CD4-positive, alpha-beta T cell treated with Interleukin-17A for 1 hour (primary cell): ENCODE measurements at regions not wholly inside any gene's neighbourhood (a gene's known extent, or its start where the extent isn't known, plus 50 kb on each side); places are given as distances from the start of the nearest gene placed in this dataset.
"Not testable (repeated sequence)": the region's sequence is repeated elsewhere in the genome, so short reads cannot be mapped to it uniquely, and the experiment has no call there.

Experiments
- DNase-seq: peaks from one replicate; pipeline ENCODE4 v3.0.0-alpha.2; 2020

DNA sequence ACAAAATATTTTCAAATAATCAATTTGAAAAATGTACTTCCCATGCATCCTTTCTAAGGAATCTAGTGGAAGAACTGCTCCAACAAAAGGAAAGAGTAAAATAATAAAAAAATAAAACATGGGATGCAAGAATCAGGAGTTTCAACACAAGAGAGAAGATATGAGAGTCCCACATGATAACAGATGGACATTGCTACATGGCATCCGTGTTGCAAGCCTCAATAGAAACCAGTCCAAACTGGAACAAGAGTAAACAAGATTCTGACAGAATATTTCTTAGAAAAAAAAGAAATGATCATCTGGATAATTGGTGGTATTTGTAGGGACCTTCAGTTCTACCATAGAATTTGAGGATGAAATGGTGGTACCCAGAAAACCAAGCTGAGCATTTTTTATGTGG is 186.8 kb downstream of the FRK start:
- DNase-seq: no peak

DNA sequence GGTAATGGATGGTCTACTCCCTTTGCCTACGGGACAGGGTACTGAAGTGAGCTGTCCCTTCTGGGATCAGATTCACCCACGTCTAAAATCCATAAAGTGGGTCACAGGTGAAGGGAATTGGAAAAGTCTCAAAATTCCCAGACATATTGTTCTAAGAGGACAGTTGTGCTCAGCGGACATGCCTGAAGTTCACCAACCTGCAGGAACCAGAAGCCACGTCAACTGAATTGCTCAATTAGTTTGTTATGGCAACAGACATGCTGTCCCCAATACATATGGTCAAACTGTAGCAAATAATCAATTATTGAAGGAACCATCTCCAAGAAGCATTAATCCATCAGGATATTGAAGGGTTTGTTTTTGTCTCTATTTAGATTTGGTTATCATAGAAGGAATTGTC is 190.2 kb downstream of the FRK start:
- DNase-seq: no peak

DNA sequence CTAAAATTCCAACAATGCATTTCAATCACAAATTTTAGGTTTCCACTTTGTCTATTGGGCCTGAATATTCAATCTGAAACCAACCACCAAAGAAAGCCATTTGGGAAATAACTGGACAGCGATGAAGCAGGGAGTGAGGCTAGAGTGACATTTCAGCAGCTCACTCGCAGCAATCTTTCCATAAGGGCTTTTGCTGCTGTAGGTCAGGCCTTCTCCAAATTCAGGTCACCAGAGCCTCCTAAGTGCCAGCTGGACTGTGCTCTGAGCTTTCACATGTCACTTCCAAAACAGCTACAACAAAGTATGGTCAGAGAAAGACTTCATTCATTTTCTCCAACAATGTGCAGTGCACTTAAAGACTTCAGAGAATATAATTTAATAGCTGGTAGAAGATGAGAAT is 194.8 kb downstream of the FRK start:
- no peak for DNase-seq

DNA sequence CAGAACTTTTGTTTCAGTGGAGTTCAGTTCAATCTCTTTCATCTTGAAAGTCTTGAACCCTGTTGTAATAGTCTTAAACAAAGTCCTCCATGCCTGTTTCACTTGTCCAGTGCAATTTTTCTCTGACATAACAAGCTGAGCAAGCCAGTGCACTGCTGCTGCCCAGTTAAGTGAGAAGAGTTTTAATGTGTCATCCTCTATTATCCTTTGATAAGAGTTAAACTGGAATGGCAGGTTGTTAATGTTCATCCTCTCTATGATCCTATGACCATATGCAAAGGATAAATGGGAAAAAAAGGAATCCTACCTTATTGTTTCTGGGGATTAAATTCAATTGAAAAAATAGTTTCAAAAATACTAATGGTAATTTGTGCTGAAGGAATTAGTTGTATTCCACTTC is 197.5 kb downstream of the FRK start:
- DNase-seq: no peak

DNA sequence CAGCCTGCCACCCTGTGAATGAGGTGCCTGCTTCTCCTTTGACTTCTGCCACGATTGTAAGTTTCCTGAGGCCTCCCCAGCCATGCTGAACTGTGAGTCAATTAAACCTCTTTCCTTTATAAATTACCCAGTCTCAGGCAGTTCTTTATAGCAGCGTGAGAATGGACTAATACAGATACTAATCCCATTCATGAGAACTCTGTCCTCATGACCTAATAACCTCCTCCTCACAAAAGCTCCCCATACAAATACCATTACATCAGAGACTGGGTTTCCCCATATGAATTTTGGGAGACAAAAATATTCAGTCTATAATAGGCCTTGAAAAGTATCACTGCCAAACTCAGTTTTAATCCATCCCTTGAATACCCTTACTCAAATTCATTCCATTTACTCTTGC is 199.0 kb downstream of the FRK start:
- DNase-seq: not testable (repeated sequence)

DNA sequence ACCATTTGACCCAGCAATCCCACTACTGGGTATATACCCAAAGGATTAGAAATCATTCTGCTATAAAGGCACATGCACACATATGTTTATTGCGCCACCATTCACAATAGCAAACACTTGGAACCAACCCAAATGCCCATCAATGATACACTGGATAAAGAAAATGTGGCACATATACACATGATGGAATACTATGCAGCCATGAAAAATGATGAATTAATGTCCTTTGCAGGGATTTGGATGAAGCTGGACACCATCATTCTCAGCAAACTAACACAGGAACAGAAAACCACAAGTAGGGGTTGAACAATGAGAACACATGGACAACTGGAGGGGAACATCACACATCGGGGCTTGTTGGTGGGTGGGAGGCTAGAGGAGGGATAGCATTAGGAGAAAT is 201.1 kb downstream of the FRK start:
- not testable (repeated sequence) for DNase-seq

DNA sequence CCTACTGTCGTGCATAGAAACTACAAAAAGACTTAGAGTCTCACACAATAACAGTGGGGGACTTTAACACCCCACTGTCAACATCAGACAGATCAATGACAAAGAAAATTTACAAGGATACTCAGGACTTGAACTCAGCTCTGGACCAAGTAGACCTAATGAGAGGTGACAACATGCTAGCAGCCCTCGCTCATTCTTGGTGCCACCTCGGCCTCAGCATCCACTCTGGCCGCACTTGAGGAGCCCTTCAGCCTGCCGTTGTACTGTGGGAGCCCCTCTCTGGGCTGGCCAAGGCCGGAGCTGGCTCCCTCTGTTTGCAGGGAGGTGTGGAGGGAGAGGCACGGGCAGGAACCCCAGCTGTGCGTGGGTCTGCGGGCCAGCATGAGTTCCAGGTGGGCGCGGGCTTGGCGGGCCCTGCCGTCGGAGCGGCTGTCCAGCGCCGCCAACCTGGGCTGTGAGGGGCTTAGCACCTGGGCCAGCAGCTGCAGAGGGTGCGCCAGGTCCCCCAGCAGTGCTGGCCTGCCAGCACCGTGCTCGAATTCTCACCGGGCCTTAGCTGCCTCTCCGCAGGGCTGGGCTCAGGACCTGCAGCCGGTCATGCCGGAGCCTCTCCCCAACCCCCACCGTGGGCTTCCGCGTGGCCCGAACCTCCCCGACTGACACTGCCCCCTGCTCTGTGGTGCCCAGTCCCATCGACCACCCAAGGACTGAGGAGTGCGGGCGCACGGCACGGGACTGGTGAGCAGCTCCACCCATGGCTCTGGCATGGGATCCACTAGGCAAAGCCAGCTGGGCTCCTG is 205.6 kb downstream of the FRK start:
- DNase-seq: no peak

DNA sequence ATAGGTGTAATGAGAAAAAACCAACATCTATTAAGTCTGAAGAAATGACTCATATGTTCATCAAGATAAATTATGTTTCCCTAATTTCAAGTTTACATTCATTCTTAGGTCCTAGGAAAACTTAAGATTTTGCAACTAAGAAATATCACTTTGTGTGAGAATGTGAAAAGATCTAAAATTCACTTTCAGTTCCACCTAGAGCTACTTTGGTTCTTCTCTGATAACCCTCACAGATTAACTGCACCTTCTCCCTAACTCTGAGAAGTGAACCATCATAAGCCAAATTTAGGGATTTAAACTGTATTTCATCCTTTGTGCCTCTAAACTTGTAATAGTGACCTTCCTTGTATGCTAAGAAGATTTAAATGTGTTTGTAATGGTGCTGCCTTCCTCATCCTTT is 213.0 kb downstream of the FRK start:
- no peak for DNase-seq

DNA sequence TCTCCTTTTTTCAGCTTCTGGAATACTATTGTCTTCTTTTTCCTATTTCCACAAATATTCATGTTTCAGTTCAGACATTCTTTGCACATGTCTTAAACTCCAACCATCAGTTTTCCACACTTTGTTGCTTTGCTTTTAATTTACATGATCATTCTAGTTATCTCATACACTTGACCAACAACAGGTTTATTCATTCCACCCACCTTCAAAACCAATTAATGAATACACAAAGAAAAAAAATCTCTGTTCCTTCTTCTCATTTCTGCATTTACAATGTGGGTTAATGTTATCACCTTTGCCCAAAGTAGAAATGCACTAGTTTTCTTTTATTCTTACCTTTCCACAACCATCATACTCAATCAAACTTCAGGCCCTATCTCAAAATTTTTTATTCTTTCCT is 216.7 kb downstream of the FRK start:
- no peak for DNase-seq

DNA sequence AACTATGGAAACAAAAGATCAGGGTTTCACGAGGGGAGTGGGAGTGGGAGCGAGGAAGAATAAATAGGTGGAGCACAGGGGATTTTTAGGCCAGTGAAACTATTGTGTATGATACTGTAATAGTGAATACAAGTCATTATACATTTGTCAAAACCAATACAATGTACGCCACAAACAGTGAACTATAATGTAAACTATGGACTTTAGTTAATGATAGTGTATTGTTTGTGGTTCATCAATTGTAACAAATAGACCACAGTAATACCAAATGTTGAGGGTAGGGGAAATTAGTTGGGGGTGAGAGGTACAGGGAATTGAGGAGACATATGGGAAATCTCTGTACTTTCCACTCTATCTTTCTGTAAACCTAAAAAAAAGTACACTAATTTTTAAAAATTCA is 218.4 kb downstream of the FRK start:
- DNase-seq: no peak

DNA sequence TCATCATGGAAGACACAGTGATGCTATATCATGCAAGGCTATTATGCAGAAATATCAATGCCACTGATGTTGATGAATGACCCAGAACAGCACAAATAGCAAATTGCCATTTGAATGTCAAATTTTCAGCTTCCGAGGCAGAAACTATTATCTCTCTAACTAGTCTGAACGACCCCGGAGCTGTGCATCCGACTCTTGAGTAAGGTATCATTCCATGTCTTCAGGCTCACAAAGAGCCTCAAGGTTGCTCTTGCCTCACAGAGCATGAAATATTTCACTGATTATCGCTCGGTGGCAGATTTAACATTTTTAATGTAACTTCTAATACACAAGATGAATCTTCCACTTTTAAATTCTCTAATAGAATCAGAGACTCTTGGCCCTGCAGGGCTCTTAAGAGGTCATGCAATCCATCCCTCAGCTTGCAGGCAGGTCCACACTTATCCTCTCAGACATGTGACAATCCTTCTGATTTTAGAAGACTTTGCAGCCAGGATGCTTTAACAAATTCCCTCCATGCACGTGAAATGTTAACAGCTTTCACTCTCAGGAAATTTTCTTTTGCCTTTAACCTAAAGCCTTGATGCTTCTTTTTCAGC is 221.0 kb downstream of the FRK start:
- DNase-seq: no peak

DNA sequence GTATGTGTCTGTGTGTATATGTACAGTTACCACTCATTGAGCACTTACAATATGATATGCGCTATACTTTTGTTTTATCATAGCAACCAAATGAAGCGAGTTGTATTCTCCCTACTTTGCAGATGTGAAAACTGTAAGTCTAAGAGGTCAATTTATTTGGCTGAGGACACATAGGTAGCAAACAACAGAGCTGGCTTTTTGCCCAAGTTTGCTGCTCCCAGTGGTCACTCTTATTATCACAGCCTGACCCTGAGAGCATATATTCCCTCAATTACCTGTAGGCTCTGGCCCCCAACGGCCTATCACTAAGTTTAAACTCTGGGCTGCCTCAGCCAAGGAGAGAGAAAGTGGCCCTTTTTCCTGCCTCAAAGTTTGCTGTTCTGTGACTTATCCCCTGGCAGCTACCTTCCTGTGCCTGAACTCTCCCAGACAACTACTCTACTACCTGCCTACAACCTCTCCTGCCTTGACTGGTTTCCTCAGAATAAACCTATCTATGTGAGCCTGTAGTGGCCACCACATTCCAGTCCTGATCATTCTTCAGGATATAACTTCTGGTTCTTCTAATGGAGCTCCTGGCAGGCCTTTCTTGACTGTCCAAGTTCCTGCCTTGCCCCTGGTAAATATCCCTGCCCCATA is 221.8 kb downstream of the FRK start:
- no peak for DNase-seq

DNA sequence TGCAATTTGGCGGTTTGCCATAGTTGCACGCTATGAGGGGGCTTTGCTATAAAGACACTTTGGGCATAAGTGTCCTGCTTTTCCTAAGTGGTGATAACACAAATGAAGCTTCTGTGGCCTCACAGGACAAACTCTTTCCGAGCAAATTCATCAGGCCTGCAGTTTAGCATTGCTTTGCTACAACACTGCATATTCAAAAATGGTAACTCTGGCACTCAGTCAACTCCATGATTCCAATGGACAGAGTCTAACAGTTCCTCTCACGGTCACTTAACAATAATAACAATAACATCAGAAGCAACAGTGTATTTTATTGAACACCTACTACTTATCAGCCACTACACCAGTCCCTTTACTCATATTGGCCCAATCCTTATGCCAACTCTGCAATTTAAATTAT is 222.5 kb downstream of the FRK start:
- no peak for DNase-seq

DNA sequence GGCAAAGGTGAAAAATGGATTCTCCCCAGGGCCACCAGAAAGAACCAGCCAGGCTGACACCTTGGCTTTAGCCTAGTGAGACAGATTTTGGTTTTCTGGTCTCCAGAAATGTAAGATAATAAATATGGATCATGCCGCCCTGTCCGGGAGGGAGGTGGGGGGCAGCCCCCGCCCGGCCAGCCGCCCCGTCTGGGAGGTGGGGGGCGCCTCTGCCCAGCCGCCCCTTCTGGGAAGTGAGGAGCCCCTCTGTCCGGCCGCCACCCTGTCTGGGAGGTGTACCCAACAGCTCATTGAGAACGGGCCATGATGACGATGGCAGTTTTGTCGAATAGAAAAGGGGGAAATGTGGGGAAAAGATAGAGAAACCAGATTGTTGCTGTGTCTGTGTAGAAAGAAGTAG is 224.3 kb downstream of the FRK start:
- DNase-seq: not testable (repeated sequence)

DNA sequence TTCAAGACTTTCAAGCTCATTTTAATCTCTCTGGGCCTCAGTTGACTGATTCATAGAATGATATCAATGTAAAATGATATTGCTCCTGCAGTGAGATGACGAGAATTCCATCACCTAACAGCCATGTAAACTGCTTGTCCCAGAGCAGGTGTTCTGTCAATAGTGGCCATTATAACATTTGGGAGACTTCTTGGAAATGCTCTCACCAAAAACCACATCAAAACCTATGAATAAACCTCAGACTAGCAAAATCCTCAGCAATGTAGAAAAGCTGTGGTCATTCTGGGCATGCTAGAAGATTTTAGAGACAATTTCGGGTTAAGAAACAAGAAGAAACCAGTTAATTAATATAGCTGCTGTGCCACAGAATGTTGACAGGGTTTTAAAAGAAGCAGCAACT is 225.4 kb downstream of the FRK start:
- no peak for DNase-seq

DNA sequence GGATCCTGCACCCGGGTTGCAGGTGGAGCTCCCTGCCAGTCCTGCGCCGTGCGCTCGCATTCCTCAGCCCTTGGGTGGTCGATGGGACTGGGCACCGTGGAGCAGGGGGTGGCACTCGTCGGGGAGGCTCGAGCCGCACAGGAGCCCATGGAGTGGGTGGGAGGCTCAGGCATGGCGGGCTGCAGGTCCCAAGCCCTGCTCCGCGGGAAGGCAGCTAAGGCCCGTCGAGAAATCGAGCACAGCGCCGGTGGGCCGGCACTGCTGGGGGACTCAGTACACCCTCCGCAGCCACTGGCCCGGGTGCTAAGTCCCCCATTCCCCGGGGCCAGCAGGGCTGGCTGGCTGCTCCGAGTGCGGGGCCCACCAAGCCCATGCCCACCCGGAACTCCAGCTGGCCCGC is 226.1 kb downstream of the FRK start:
- DNase-seq: not testable (repeated sequence)

DNA sequence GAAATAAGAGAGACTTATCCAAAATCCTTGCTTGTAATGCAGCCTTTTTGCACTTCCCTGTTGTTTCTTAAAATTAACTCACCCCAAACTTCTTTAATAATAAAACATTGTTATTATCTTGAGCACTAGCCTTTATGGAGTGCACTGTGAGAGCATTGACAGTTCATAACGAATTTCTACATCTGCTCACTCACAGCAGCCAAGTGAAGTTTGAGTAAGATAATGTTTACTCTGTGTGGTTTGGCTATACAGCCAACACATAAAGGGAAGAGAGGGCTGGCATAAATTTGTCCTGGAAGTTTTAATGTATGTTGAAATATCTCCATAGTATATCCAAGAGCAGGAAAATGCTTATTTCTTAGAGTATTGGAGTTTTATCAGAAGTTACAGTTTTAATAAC is 227.9 kb downstream of the FRK start:
- no peak for DNase-seq

DNA sequence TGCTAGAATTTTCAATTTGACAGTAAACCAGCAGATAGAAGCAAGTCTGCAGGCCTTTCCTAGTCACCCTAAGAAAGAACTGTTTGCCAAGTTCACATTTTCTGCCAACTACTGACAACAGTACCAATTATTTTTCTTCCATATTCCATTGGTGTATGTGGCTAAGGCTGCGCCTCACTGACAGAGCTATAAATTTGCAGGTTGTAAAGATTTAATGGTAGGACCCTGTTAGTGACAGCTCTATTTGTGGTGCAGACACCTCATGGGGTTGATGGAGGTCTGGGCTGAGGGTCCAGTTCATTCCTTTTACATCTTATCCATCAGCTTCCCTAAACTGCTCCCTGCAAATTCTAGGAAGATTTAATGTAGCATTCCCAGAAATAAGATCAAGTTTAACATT is 228.5 kb downstream of the FRK start:
- no peak for DNase-seq

DNA sequence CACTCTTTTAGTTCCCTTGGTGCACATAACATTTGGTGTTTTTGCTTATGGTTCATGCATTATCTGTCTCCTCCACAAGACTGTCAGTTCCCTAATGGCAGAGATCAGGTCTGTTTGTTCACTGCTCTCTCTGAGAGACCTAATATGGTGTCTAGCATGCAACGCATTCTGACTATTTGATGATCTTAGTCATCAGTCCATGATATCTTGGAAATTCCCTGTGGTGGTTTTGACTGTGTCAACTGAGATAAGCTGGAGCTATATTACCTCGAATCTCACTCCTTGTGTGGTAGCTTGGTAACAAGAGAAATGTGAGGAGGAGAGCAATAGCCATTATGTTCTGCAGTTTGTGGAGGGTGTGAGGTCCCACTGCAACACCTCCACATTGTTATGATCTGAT is 229.8 kb downstream of the FRK start:
- no peak for DNase-seq

DNA sequence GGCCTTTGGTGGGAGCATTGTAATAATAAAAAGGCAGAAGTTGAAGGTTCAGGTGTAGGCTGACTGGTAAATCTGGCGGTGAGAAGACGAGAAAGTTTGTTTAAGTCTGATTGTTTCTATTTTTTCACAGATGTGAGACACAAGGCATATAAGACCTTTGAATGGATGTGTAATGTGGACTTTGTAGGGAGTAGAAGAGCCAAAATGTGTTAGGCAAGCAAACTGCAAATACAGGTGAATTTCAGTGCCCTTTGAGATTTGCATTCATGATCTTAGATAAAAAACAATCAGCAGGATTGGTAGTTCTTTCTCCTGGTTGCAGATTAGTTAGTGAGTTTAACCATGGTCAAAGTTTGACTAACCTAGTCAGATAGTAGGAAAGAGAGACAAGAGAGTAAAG is 238.9 kb downstream of the FRK start:
- no peak for DNase-seq

DNA sequence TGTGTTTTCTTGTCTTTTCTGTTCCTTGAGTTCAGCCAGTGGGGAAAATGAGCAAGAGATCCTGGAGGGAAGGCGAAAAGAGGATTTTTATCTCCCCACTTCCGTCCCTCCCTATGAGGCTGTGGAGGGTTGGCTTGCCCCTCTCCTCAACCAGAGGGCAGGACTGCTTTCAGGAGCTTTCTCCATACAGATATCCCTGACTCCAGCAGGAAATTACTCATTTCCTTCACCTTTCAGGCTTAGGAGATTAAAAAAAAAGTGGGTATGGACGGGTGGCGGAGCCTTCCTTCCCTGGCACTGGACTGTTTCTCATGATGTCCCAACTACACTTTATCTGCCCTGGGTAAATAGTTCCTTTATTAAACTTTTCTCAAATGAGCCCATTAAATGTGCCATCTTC is 241.2 kb downstream of the FRK start:
- DNase-seq: no peak

DNA sequence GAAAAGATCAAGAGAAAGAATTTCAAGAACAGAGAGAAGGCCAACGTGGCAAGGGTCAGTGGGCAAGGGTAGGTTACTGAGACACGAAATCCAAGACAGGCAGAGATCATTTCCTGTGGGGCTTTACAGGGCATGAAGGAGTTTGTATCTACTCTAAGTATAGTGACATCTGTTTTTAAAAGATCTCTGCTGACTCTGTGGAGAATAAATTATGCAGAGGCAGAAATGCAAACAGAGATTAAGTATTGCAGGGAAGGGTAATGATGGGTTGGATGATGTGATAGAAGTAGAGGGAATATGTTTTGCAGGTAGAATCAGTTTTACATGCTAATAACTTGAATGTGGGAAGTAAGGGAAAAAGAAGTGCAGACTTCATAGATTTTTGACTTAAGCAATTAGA is 243.5 kb downstream of the FRK start:
- DNase-seq: no peak

DNA sequence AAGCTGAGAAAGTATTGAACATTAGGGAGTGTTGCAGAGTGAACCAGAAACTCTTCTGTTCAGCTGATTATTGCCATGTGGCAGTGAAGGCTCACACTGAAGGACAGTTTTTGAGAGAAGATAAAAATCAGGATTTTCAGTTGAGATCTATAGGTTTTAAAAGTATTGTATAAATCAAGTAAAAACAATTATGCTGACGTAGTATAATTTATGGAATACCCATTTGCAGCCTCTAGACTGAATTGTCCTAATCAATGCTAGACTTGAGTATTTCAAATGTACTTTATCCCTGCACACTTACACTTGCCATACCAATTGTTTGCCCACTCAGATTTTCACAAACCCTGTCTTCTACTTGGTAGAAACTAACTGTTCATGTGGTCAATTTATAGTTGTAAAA is 245.8 kb downstream of the FRK start:
- no peak for DNase-seq

DNA sequence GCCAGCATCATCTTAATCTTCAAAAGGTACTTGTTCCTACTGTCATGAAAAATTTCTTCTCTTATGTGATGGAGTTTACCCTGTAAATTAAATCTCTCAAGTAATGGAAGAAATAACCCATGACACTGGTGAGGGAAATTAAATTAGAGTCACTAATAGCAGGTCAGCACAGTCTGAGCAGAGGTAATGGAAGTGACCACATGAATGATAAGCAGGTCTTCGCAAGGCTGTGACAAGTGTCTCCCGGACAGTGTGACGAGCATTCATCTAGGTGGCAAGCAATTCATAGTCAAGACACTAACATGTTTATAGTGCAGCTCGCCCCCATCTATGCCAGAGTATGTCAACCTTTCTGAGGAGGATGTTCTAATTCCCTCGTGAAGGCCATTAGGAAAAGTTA is 249.2 kb downstream of the FRK start:
- DNase-seq: no peak

DNA sequence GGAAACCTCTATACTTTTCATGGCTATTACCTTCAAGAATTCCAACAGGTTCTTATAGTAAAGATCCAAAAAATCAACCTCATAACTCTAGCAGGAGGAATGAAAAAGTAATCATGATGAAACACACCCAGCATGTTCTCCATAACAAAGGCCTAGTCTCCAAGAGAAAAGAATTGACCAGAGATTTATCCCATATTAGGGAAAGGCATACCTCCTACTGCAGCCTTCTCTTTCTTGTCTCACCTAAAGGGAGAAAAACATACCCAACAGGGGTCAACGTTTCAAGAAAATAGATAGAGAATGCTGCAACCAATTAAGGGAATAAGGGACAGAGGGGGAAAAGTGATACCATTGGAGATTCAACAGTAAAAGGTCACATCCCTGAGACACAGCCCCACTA is 262.5 kb downstream of the FRK start:
- no peak for DNase-seq
